Uterus (tissue), 3 donors: ENCODE measurements at regions not wholly inside any gene's neighbourhood (a gene's known extent, or its start where the extent isn't known, plus 50 kb on each side); places are given as distances from the start of the nearest gene placed in this dataset. TPM values are rescaled to one million over a fixed set of nuclear protein-coding genes. Genes with fewer than 3 reads are reported as not detected.
"Not testable (repeated sequence)": the region's sequence is repeated elsewhere in the genome, so short reads cannot be mapped to it uniquely, and the experiment has no call there.

Source experiments
- DNase-seq, 2 donors: peaks; one replicate each; pipeline ENCODE4 v3.0.0-alpha.2; 2019 to 2020
- H3K27ac ChIP-seq, 2 donors: fragments of 200-600 bp; sonication (generic); 1 replicate in 1 of 2; 2 replicates in 1 of 2; pipeline ENCODE4 v1.5.1; 2016 to 2018
- H3K27me3 ChIP-seq, 2 donors: fragments of 200-600 bp; sonication (generic); one replicate each; pipeline ENCODE4 v1.5.1; 2018 to 2019; ENCODE audit warnings: control low read depth in 1 of 2
- H3K36me3 ChIP-seq, 2 donors: fragments of 200-600 bp; sonication (generic); one replicate each; pipeline ENCODE4 v1.5.1; 2019; ENCODE audit warnings: control low read depth in 1 of 2
- H3K4me1 ChIP-seq, 2 donors: fragments of 200-600 bp; sonication (generic); one replicate each; pipeline ENCODE4 v1.5.1; 2018 to 2019; ENCODE audit warnings: control low read depth in 1 of 2
- H3K4me3 ChIP-seq, 2 donors: fragments of 200-600 bp; sonication (generic); 1 replicate in 1 of 2; 2 replicates in 1 of 2; pipeline ENCODE4 v1.5.1; 2018 to 2019; ENCODE audit warnings: mild to moderate bottlenecking in 1 of 2
- H3K9me3 ChIP-seq, 2 donors: fragments of 200-600 bp; sonication (generic); one replicate each; pipeline ENCODE4 v1.5.1; 2019; ENCODE audit warnings: control low read depth in 1 of 2
- POLR2A ChIP-seq, 2 donors: fragments of 450-650 bp; IDR thresholded peaks; one replicate each; pipeline ENCODE4 v1.6.1; 2016; ENCODE audit warnings: antibody characterized with exemption in 2 of 2, mild to moderate bottlenecking in 1 of 2, moderate library complexity in 1 of 2
- intact Hi-C: fragments of 100-400 bp; cut with DNase I; formaldehyde crosslinking; loops from one replicate; pipeline ENCODE4 v1.15.1; 2023; ENCODE audit warnings: low total_unique reads
- small RNA-seq: library from RNA; depleted of rRNA; stranded (forward); fragments of <200 nt; gene quantifications from one replicate; pipeline ENCODE3, GENCODE V24; 2016
- TF ChIP-seq, protein P1 (sequence below), 4 experiments: fragments of 200-600 bp in 2 of 4; fragments of 450-650 bp in 2 of 4; sonication (generic) in 2 of 4; IDR thresholded peaks; one replicate each; pipeline ENCODE4 v1.5.1; 2016 to 2019; ENCODE audit warnings: antibody characterized with exemption in 4 of 4, mild to moderate bottlenecking in 2 of 4, moderate library complexity in 1 of 4
- donor health status: DM: yes; HTN: yes; CAD: no.

DNA sequence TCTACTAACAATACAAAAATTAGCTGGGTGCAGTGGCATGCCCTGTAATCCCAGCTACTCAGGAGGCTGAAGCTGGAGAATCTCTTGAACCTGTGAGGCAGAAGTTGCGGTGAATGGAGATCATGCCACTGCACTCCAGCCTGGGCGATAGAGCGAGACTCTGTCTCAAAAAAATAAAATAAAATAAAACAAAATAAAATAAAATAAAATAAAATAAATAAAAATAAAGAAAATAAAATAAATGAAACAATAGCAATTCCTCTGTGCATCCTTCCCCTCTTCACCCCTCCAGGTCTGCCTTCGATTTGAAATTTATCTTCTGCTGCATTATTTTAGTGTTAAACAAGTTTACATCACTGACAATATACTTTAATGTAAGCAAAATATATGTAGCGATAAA is 63.0 kb upstream of the UXS1 start:
- Histone ChIP-seq H3K36me3 (no peaks in the 10 kb centered on the region), H3K4me3 (no peak overlapping the region), H3K4me1 (no peaks in the 10 kb centered on the region), H3K9me3 (no peaks in the 10 kb centered on the region), H3K27ac (no peak overlapping the region), H3K27me3 (no peaks in the 10 kb centered on the region)
- no peak for TF ChIP-seq POLR2A (IDR thresholded peaks at IDR 0.05)
- TF ChIP-seq, protein P1, sequence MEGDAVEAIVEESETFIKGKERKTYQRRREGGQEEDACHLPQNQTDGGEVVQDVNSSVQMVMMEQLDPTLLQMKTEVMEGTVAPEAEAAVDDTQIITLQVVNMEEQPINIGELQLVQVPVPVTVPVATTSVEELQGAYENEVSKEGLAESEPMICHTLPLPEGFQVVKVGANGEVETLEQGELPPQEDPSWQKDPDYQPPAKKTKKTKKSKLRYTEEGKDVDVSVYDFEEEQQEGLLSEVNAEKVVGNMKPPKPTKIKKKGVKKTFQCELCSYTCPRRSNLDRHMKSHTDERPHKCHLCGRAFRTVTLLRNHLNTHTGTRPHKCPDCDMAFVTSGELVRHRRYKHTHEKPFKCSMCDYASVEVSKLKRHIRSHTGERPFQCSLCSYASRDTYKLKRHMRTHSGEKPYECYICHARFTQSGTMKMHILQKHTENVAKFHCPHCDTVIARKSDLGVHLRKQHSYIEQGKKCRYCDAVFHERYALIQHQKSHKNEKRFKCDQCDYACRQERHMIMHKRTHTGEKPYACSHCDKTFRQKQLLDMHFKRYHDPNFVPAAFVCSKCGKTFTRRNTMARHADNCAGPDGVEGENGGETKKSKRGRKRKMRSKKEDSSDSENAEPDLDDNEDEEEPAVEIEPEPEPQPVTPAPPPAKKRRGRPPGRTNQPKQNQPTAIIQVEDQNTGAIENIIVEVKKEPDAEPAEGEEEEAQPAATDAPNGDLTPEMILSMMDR (IDR thresholded peaks at IDR 0.05) = no peak
- no peak for DNase-seq
- intact Hi-C loops = no loop called here

DNA sequence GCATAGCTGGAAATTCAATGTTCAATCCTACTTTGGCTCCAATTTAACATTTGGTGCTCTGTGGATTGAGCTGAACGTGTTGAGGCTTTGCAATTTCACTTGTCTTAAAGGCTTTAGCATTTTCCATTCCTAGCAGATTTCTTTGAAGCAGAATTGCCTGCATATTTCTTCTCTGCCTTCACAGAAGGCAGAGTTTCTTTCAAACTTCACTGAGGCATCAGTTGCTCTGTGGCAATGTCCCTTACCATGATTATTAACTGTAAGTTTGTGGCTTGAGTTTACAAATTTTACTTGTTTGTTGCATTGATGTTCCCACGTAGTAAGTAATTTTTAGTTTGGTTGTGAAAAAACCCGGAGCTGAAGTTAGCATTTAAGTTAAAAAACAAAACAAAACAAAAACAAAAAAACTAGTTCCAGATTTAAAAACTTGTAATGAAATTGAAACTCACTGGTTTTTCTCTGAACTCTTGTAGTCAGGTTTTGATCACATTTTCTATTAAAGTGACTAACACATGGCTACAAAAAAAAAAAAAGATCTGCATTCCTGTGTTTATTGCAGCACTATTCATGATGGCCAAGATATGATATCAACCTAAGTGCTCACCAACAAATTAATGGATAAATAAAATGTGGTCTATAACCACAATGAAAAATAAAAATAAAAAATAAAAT is 55.2 kb upstream of the UXS1 start:
- H3K27me3 ChIP-seq, DNase-seq, H3K9me3 ChIP-seq, H3K4me3 ChIP-seq, H3K4me1 ChIP-seq, H3K36me3 ChIP-seq, H3K27ac ChIP-seq, intact Hi-C loops: not testable (repeated sequence)

DNA sequence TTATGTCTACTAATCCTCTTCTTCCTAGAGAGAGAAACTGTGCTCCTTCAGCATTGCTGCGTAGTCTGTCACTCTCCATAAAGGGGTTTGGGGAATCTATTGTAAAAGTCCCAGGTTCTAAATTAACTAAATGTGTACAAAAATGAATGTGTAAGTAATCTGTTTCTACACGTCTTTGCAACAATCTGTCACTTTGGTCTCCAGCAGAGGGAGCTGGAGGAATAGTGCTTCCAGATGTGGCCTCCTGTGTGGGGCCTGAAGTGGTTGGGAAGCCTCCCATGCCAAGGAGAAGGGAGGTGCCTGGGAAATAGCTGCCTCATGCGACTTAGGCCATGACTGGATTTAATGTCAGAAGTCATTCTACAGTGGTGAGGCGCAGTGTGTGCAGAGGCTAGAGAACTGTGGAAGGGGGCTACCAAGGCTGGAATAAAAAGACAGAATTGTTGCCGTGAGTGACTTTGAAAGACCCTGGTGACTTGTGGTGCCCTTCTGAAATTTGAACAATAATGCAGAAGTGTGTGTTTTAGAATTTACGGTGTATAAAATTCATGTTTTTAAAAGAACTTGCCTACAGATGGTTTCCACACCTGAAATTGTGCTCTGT is 54.5 kb upstream of the UXS1 start:
- H3K36me3 ChIP-seq, intact Hi-C loops, H3K9me3 ChIP-seq, H3K27ac ChIP-seq, H3K27me3 ChIP-seq, DNase-seq, H3K4me3 ChIP-seq, H3K4me1 ChIP-seq: not testable (repeated sequence)
- TF ChIP-seq, protein P1 (IDR thresholded peaks at IDR 0.05) = peak in 1 of 4 experiments; percentile 14

Small RNAs in the stretch of these regions (small RNA-seq; reads per million reads assigned to genes)
- gene AC114755.3 = not detected
